Liver (tissue), 8 donors: ENCODE measurements at regions not wholly inside any gene's neighbourhood (a gene's known extent, or its start where the extent isn't known, plus 50 kb on each side); places are given as distances from the start of the nearest gene placed in this dataset.

Experiments
- DNase-seq: peaks from one replicate; pipeline ENCODE4 v3.0.0-alpha.2; 2017; ENCODE audit warnings: low spot score
- H3K27ac ChIP-seq, 2 donors: one replicate each; pipeline ENCODE4 v1.7.0; 2013; ENCODE audit warnings: inconsistent platforms in 2 of 2, low read length in 2 of 2, control low read depth in 1 of 2, low read depth in 1 of 2, mild to moderate bottlenecking in 1 of 2
- H3K27me3 ChIP-seq, 4 donors: one replicate each; pipeline versions ENCODE4 v1.6.1 to v1.7.0; 2013; ENCODE audit warnings: low read length in 3 of 4, inconsistent platforms in 1 of 4, mild to moderate bottlenecking in 1 of 4, moderate library complexity in 1 of 4; ENCODE audit not compliant: control insufficient read depth in 4 of 4, insufficient read depth in 4 of 4
- H3K36me3 ChIP-seq, 4 donors: one replicate each; pipeline versions ENCODE4 v1.6.1 to v1.7.0; 2013; ENCODE audit warnings: low read length in 3 of 4, mild to moderate bottlenecking in 3 of 4, low read depth in 1 of 4, moderate library complexity in 1 of 4; ENCODE audit not compliant: control insufficient read depth in 4 of 4, insufficient read depth in 3 of 4
- H3K4me1 ChIP-seq, 4 donors: one replicate each; pipeline versions ENCODE4 v1.6.1 to v1.7.0; 2013; ENCODE audit warnings: low read length in 3 of 4, mild to moderate bottlenecking in 3 of 4, moderate library complexity in 1 of 4; ENCODE audit not compliant: control insufficient read depth in 4 of 4, insufficient read depth in 4 of 4
- H3K4me3 ChIP-seq, 3 donors: one replicate each; pipeline versions ENCODE4 v1.6.1 to v1.7.0; 2013; ENCODE audit warnings: low read length in 3 of 3, control low read depth in 1 of 3, low read depth in 1 of 3, mild to moderate bottlenecking in 1 of 3
- H3K9ac ChIP-seq, 2 donors: one replicate each; pipeline ENCODE4 v1.7.0; 2013; ENCODE audit warnings: low read length in 2 of 2, mild to moderate bottlenecking in 2 of 2, moderate library complexity in 2 of 2, control low read depth in 1 of 2, low read depth in 1 of 2
- H3K9me3 ChIP-seq, 4 donors: one replicate each; pipeline versions ENCODE4 v1.6.1 to v1.7.0; 2013; ENCODE audit warnings: low read length in 3 of 4; ENCODE audit not compliant: control insufficient read depth in 4 of 4
- EGR1 ChIP-seq, 2 donors: IDR thresholded peaks; 2 replicates each; pipeline ENCODE4 v1.6.1; 2016 to 2018; ENCODE audit warnings: antibody characterized with exemption in 2 of 2, low read depth in 2 of 2
- FOXA1 ChIP-seq: IDR thresholded peaks from 2 replicates; pipeline ENCODE4 v1.6.1; 2016; ENCODE audit warnings: antibody characterized with exemption
- FOXA2 ChIP-seq: IDR thresholded peaks from 2 replicates; pipeline ENCODE4 v1.6.1; 2016; ENCODE audit warnings: antibody characterized with exemption
- GABPA ChIP-seq, 2 donors: IDR thresholded peaks in 1 of 2; conservative IDR thresholded peaks in 1 of 2; 2 replicates each; pipeline ENCODE4 v1.6.1; 2016; ENCODE audit warnings: antibody characterized with exemption in 2 of 2, mild to moderate bottlenecking in 1 of 2, moderate library complexity in 1 of 2
- HNF4A ChIP-seq, 2 donors: conservative IDR thresholded peaks; 2 replicates each; pipeline ENCODE4 v1.6.1; 2016; ENCODE audit warnings: antibody characterized with exemption in 2 of 2, mild to moderate bottlenecking in 2 of 2
- JUND ChIP-seq, 2 donors: IDR thresholded peaks; 2 replicates each; pipeline ENCODE4 v1.6.1; 2016; ENCODE audit warnings: antibody characterized with exemption in 2 of 2
- NR2F2 ChIP-seq: IDR thresholded peaks from 2 replicates; pipeline ENCODE4 v1.6.1; 2016; ENCODE audit warnings: antibody characterized with exemption
- RAD21 ChIP-seq, 2 donors: IDR thresholded peaks; 2 replicates each; pipeline ENCODE4 v1.6.1; 2016; ENCODE audit warnings: antibody characterized with exemption in 2 of 2, mild to moderate bottlenecking in 2 of 2
- REST ChIP-seq: IDR thresholded peaks from 2 replicates; pipeline ENCODE4 v1.6.1; 2016; ENCODE audit warnings: antibody characterized with exemption, mild to moderate bottlenecking
- RXRA ChIP-seq, 2 donors: IDR thresholded peaks; 2 replicates each; pipeline ENCODE4 v1.6.1; 2017 to 2018; ENCODE audit warnings: antibody characterized with exemption in 2 of 2, mild to moderate bottlenecking in 1 of 2
- SP1 ChIP-seq: IDR thresholded peaks from 2 replicates; pipeline ENCODE4 v1.6.1; 2018; ENCODE audit warnings: antibody characterized with exemption, mild to moderate bottlenecking
- YY1 ChIP-seq: IDR thresholded peaks from 2 replicates; pipeline ENCODE4 v1.6.1; 2016; ENCODE audit warnings: antibody characterized with exemption, mild to moderate bottlenecking
- ZBTB33 ChIP-seq: IDR thresholded peaks from 2 replicates; pipeline ENCODE4 v1.6.1; 2016; ENCODE audit warnings: antibody characterized with exemption
- WGBS: extraction: QIAGEN DNeasy Blood & Tissue Kit; methylation state at CpG from one replicate; pipeline ENCODE4 v1.1.7; 2013; 5-methylcytosine and 5-hydroxymethylcytosine counted together
- TF ChIP-seq, protein P1 (sequence below): IDR thresholded peaks from 2 replicates; pipeline ENCODE4 v1.6.1; 2016; ENCODE audit warnings: antibody characterized with exemption
- TF ChIP-seq, protein P2 (sequence below): fragments of 150-350 bp; IDR thresholded peaks from 2 replicates; pipeline ENCODE4 v1.5.1; 2017; ENCODE audit warnings: improper control_type of control experiment, low read depth, low read length; ENCODE audit not compliant: missing input control
- donor health status: healthy.
- donor health status: healthy.
- donor health status: healthy.
- donor health status: healthy.
- donor health status: healthy.

- no peaks in the 10 kb centered on the region for H3K4me1 ChIP-seq
- no peaks in the 10 kb centered on the region for H3K27me3 ChIP-seq
- H3K27ac ChIP-seq, result no peak overlapping the region
- no peak overlapping the region for H3K4me3 ChIP-seq
- 77% methylated on average over 2 of the region's 2 CpGs for WGBS
- no peaks in the 10 kb centered on the region for H3K36me3 ChIP-seq
- H3K9me3 ChIP-seq, result no peaks in the 10 kb centered on the region
- H3K9ac ChIP-seq, result no peak overlapping the region
- TF ChIP-seq FOXA1 (no peak), SP1 (no peak), FOXA2 (no peak), YY1 (no peak), NR2F2 (no peak), RXRA (IDR thresholded peaks at IDR 0.05) (no peak), GABPA (IDR thresholded peaks at IDR 0.05 in 1 of 2, conservative IDR thresholded peaks at IDR 0.05 in 1 of 2) (no peak), ZBTB33 (no peak), EGR1 (IDR thresholded peaks at IDR 0.05; ENCODE audit: low read depth in 2 of 2) (no peak), JUND (IDR thresholded peaks at IDR 0.05) (no peak), RAD21 (IDR thresholded peaks at IDR 0.05) (no peak), REST (no peak)
- TF ChIP-seq, protein P1, sequence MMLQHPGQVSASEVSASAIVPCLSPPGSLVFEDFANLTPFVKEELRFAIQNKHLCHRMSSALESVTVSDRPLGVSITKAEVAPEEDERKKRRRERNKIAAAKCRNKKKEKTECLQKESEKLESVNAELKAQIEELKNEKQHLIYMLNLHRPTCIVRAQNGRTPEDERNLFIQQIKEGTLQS, result no peak
- TF ChIP-seq, protein P2, sequence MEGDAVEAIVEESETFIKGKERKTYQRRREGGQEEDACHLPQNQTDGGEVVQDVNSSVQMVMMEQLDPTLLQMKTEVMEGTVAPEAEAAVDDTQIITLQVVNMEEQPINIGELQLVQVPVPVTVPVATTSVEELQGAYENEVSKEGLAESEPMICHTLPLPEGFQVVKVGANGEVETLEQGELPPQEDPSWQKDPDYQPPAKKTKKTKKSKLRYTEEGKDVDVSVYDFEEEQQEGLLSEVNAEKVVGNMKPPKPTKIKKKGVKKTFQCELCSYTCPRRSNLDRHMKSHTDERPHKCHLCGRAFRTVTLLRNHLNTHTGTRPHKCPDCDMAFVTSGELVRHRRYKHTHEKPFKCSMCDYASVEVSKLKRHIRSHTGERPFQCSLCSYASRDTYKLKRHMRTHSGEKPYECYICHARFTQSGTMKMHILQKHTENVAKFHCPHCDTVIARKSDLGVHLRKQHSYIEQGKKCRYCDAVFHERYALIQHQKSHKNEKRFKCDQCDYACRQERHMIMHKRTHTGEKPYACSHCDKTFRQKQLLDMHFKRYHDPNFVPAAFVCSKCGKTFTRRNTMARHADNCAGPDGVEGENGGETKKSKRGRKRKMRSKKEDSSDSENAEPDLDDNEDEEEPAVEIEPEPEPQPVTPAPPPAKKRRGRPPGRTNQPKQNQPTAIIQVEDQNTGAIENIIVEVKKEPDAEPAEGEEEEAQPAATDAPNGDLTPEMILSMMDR, result no peak
- DNase-seq, result no peak
Measured at GRCh38 chr4:135290136-135290535, 1088.5 kb upstream of the PABPC4L start.

DNA sequence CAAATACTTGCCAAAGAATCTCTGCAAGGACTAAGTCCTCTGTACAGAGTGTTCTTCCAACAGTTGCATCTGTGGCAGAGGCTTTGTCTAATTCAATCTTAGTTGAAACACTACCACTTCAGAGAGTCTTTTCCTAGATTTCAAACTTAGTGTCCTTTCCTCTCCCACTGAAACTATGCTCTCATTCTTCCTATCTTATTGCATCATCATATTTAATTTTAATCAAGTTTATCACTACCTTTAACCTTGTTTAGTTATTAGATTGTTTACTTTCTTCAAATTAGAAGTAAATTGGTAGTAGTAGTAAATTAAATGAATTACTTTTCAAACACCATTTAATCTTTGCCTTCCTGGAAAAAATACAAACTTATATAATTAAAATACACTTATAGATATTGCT, 1082.3 kb upstream of the PABPC4L start:
- Histone ChIP-seq H3K4me3 (no peak overlapping the region), H3K36me3 (no peaks in the 10 kb centered on the region), H3K4me1 (no peaks in the 10 kb centered on the region), H3K9me3 (no peaks in the 10 kb centered on the region), H3K27me3 (no peaks in the 10 kb centered on the region), H3K27ac (no peak overlapping the region), H3K9ac (no peak overlapping the region)
- TF ChIP-seq, protein P2, result no peak
- no peak for TF ChIP-seq GABPA (IDR thresholded peaks at IDR 0.05 in 1 of 2, conservative IDR thresholded peaks at IDR 0.05 in 1 of 2)
- TF ChIP-seq ZBTB33, result no peak
- no peak for TF ChIP-seq FOXA2
- TF ChIP-seq RAD21 (IDR thresholded peaks at IDR 0.05), result no peak
- TF ChIP-seq YY1, result no peak
- no peak for TF ChIP-seq EGR1 (IDR thresholded peaks at IDR 0.05; ENCODE audit: low read depth in 2 of 2)
- no peak for TF ChIP-seq HNF4A (conservative IDR thresholded peaks at IDR 0.05)
- TF ChIP-seq, protein P1, result no peak
- no peak for TF ChIP-seq SP1
- no peak for DNase-seq
